Right renal cortex interstitium (tissue), 3 donors: ENCODE measurements at regions not wholly inside any gene's neighbourhood (a gene's known extent, or its start where the extent isn't known, plus 50 kb on each side); places are given as distances from the start of the nearest gene placed in this dataset.

Experiments used
- DNase-seq, 3 donors: peaks; one replicate each; pipeline ENCODE4 v3.0.0-alpha.2; 2013; ENCODE audit warnings: low read depth in 3 of 3, low spot score in 2 of 3

DNA sequence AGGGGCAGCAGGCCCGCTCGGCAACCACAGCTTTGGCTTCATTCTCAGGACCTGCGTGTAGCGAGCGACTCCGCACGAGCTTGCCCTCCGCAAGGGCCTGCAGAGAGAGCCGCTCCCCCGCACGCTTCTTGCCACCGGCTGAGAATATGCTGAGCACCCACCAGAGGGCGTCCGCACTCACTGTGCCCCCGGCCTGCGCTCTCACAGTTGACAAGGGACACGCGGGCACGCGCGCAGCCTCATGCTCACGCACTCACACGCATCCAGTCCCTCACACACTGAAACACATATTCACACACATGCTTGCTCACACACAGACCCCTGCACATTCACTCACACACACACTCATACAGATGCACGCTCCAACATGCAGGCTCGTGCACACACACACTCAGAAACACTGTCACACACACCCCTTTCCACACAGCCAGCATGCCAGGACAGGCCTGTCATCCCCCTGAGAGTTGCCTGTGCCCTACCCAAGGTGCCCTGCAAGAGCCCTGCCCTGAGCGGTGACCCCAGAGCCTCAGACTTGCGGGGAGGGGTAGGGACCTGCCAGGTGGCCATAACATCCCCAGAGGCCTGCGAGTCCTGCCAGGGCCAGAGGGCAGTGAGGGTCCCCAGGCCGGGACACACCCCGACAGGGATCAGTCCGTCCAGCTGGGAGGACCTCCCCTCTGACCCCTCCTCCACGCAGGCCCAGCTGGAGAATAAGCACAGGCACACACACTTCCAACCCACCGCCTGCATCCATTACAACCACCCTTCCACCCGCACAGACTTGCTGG lies 174.1 kb downstream of the BMP7 start:
- DNase-seq, result no peak

DNA sequence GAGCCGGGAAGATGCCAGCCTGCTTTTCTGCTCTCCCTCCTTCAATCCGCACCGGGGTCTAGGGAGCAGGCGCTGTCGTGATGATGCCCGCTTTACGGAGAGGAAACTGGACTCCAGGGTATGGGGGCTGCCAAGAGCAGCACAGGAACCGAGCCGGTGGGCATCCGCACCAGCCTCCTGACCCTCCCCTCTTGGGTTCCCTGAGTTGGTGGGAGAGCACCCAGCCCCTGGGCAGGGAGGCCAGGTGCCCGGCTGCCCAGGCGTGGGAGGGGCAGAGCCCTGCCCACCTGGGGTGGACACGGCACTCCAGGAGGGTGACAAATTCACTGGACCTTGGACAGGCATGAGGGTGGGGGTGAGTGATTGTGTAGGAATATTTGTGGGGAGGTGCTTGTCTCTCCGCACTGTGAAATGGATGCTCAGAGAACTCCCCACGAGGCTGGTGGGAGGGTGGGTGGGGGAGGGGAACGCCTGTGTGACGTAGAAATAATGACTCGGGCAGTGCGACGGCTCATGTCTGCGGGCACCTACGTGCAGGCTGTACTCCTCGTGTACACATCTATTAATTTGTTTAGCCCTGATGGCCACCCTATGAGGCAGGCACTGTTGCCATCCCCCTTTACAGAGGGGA lies 173.4 kb downstream of the BMP7 start:
- DNase-seq, result no peak

DNA sequence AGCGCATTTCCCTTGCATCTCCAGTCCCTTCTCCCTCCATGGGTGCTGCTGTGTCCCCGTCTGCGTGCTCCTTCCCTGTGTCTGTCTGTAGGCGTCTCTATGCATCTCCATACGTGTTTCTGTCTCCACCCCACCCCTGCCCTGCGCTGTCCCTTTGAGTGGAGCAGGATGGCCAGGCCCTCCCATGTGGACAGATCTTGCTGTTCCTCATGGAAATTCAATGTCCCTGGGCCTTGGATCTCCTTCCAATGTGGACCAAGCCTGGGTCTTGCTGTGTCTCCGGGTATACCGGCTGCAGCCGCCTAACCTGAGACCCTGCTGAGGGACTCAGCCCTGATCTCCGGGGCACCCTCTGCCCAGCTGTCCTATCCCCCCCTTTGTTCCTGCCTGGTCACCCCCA lies 172.7 kb downstream of the BMP7 start:
- DNase-seq, result no peak

DNA sequence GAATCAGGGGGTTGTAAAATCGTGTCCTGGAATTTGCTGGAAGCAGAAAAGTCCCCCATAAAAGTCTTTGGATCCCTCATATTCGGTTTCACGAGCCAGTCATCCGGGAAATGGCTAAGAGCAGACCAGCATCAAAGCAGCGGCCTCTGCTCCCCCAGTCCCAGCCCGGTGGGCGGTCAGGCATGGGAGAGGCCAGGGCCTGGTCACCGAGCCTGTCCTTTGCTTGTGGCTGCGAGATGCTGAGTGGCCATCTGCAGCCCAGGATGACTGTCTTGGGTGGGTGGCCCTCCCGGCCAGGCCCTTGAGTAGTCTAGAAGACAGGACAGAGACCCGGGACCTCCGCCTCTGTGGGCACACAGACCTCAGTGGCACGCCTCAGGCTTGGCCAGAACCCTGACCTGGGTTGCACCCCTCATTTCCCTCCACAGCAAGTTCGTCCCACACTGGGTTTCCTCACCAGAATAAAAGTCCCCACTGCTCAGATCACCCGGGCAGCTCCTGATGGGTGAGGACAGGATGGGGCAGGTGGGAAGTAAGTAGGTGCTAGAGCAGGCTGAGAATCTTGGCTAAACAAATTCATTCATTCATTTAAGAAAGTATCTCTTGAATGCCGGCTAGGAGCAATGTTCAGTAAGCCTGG lies 172.1 kb downstream of the BMP7 start:
- no peak for DNase-seq

DNA sequence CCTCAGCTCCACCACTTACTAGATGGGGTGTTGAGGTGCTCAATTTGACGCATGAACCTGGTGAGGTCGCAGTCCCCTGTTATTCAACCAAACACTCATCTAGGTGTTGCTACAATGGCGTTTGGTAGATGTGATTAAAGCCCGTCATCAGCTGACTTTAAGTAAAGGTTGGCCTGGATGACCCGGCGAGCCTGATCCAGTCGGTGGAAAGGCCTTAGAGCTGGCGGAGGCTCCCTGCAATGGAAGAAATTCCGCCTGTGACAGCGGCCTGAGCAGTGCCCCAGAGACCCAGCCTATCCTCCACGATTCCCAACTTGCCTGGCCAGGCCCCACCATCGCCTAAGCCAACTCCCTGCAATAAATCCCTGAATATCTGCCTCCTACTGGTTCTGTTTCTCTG lies 171.4 kb downstream of the BMP7 start:
- DNase-seq, result no peak

DNA sequence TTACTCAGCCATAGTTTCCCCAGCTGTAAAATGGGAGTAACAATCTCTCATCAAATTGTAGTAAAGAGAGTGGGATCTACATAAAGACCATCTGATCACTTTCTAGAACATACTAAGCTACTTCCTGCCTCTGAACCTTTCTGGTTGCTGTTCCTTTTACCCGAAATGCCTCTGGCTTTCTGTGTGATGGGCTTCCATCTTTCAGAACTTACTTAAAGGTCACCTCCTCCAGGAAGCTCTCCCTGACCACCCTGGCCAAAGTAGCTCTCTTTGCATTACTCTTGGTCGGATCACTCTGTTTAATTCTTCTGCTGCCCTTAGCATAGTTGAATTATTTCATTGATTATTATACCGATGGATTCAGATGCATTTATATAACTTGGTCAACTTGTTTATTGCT lies 171.0 kb downstream of the BMP7 start:
- DNase-seq, result no peak

DNA sequence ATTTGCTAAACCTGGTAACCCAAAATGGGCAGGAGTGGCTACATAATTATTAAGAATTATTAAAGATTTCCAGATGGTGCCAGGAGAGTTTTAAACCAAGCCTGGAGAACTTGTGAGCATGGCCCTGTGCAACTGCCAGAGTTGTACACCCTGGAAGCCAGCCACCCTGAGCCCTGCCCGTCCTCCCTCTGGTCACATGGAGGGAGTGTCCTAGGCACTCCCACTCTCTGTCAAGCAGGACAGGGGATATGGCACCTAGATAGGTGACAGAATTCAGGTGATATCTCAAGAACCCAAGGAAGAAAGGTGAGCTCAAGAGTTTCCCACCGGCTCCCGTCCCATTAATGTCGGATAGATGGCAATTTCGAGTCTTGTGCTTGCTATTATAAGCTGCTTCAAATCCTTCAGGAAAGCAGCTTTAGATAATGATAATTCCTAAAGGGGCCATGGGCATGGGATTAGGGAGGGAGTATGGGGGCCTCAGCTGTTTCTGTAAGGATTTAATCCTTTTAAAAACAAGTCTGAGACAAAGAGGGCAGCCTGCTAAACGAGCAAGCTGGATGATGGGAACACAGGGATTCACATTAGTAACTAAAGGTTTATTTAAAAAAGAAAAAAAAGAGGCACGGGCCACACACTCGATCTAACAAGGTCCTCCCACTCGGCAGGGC lies 169.1 kb downstream of the BMP7 start:
- no peak for DNase-seq

DNA sequence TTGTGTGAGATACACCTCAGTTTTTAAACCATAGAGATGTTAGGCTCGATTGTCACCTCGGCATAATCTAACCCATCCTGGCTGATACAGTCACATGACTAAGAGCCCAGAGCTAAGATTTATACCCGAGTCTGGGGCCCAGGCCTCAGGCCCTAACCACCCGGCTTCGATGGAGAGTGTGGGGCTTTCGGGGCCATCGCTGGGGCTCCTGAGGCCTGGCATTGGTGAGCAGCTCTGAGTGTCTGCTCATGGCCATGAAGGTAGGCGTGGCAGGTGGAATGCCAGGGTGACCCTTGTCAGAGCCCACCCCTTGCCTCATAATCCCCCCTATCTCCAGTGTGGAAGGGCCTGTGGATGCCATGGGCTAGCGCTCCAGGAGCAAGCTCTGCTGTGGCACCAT lies 164.3 kb downstream of the BMP7 start:
- no peak for DNase-seq

DNA sequence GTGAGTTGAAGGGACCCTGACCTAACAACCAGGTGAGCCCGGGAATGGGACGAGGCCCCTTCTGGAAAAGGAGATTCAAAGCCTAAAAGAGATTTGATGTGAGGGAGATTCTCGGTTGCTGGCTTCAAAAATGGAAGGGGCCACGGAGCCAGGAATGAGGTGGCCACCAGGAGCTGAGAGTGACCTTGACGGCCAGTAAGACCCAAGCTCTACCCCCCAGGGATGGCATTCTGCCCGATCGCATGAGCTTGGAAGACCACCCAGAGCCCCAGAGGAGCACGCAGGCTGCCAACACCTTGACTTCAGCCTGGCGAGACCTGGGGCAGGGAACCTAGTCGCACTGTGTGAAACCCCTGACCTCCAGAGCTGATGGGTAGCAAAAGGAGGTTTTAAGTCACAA lies 163.9 kb downstream of the BMP7 start:
- DNase-seq, result no peak

DNA sequence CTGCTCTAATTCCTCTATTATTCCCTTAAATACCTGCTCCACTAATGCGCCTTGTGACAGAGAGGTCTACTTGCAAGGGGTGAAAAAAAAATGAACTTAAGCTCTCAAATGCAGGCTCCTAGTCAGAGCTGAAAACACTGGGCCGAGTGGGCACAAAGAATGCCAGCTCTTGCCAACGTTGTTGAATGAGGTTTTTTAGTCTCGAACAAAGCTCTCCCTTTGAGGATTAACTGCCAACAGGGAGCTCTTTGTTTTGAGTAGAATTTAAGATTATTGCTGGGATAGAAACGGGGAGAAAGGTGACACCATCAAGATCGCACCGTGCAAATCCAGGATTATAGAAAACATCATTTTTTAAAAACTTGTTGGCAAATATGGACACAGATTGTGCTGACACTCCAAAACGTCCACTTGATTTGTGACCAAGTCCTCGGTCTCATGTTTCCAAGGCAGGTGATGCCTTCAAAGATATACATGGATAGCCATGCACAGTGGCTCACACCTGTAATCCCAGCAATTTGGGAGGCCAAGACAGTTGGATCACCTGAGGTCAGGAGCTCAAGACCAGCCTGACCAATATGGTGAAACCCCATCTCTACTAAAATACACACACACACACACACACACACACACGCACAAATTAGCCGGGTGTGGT lies 163.2 kb downstream of the BMP7 start:
- DNase-seq, result no peak

DNA sequence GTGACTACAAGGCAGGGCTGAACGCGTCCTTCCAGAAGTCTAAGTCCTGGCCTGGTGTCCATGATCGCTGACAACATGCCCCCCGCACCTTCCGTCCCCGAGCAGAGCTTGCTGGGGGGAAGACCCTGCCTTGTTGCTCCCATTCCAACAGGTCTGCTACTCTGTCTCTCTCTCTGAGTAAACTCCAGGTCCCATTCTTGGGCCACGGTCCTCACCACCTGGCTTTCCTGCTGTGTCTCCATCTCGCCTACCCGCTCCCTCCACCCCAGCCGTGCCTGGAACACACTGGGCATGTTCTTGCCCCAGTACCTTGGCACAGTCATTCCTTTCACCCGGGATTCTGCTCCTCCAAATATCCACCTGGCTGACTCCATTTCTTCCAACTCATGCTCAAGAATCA lies 162.3 kb downstream of the BMP7 start:
- DNase-seq, result no peak

DNA sequence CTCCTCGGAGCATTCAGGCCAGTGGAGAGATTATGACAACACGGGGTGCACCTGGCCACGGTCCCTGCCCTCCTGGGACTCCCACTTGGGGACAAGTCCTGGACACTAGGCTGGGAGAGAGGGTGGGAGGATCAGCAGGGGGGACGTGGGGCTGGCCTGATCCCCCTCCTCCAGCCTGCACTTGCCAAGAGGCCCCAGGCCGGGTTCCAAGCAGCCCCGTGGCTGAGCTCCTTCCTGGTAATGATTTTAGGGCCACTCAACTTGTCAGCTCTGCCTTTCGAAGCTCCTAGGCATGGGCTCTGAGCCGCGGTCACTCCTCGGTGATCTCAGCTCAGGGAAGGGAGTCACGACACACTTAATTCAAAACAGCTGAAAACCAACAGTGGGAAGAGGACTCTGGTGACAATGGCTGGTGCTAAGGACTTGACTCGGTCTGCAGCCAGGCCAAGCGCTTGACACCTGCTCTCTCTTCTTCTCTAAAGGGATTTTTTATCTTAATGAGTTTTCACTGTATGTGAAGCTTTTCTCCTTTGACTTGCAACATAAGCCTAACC lies 161.7 kb downstream of the BMP7 start:
- DNase-seq, result no peak

DNA sequence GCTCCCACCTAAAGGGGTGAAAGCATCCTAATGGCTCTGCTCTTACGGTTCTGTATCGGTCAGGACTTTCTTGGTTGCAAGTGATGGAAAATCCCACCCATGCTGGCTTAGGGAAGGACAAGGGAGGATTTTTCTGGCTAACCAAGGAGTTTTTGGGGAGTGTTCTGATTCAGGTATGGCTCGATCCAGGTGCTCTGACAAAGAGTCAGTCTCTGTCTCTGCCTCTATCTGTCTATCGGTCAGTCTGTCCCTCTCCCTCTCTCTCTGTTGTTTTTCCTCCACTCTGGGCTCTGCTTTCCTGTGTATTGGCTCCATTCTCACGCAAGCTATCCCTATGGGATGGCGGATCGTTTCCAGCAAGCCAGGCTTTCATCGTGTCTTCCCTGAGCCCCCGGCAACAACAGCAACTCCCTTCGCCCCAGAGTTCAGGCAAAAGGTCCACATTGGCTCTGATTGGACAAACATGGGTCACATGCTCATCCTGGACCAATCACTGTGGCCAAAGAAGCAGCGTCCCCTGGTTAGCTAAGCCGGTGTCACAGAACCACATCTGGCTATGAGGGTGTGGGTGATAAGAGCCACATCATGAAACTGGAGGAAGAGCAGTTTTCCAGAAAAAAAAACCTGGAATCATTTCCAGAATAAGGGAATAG lies 160.3 kb downstream of the BMP7 start:
- no peak for DNase-seq

DNA sequence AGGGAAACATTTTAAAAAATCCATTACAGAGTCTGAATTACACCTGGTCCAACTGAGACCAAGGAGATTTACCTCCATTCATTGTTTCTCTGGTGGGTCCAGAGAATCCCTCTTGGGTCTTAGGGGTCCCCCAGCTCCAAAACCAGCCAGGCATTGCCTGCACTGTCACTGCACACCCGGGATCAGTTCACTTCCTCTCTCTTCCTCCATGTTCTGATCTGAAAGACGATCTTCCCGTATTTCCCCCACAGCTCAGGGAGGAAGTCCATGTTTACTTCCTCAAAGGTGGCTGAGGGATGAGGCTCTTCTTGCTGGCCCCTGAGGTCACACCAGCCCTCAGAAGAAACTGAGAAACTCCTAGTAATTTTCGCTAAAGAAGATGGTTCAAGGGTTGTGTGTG lies 159.7 kb downstream of the BMP7 start:
- no peak for DNase-seq

DNA sequence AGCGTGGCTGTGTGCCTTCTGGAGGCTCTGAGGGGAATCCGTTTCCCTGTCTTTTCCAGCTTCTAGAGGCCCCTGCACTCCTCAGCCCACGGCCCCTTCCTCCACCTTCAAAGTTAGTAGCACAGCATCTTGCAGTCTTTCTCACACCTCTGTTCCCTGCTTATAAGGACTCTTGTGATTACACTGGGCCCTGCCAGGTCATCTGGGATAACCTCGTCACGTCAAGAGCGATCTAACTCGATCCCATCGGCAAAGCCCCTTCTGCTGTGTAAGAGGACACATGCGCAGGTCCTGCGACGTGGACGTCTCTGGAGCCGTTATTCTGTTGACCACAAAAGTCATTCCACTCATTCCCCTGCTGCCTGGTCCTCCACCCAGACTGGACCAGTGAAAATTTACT lies 159.2 kb downstream of the BMP7 start:
- no peak for DNase-seq

DNA sequence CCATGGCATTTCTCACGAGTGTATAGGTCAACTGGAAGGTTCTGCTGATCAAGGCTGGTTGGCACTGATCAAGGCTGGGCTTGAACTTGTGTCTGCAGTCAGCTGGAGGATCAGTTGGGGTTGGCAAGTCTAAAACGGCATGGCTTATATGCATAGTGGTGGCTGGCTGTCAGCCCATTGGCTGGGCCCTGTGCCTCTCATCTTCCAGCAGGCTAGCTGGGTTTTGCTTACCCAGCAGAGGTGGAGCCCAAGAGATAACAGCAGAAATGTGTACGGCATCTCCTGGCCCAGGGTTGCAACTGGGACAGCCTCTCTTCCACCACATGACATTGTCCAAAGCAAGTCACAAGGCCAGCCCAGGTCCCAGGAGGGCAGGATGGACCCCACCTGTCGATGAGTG lies 158.2 kb downstream of the BMP7 start:
- DNase-seq, result no peak

DNA sequence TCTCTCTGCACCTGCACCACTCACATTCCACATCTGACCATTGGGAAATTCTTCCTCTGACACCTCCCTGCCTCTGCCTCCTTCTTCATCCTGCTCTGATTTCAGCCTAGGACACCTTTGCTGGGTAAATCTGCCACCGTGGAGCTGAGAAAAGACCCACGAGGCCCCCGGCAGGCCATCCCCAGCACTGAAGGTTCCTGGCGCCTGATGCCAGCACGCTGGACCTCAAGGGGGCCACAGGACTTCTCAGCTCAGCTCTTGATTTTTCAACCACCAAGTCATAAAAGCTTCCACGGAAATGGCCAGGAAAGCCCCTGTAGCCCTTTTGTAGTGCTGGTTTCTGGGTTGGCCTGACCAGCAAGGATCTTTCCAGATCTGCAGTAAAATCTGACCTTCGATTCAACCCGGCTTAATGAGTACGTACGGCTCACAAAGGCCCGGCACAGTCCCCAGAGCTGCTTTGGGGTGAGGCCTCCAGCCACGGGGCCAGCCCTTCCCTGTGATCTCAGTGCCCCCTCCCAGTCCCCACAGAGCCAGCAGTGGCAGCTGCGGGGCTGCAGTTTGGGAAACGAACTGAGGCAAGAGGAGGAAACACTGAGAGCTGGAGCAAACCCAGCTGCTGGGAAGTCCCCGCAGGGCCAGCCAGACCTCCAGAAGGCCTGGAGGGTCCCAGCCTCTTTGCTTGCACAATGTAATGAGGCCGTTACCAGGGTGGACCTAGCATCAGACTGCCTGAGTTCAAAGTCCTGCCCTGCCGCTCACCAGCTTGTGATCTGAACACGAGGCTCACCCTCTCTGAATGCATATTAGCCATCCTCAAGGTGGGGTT lies 157.5 kb downstream of the BMP7 start:
- no peak for DNase-seq

DNA sequence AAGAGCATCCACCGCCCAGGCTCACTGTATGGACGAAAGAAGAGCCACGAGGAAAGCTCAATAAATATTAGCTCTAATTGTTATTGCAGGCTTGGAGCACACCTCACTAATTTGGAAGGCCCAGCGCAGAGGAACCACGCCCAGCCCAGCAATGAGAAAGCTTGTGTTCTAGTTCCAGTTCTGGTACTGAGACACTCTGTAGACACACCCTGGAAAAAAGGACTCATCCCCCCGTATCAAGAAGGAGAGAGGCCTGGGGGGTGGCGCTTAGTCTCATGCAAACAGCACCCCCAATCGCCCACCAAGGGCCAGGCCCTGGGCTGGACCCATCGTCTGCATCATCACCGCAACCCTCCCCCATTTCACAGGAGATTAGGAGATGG lies 156.9 kb downstream of the BMP7 start:
- no peak for DNase-seq
